ENCODE measurements at regions not wholly inside any gene's neighbourhood (a gene's known extent, or its start where the extent isn't known, plus 50 kb on each side); places are given as distances from the start of the nearest gene placed in this dataset.

DNA sequence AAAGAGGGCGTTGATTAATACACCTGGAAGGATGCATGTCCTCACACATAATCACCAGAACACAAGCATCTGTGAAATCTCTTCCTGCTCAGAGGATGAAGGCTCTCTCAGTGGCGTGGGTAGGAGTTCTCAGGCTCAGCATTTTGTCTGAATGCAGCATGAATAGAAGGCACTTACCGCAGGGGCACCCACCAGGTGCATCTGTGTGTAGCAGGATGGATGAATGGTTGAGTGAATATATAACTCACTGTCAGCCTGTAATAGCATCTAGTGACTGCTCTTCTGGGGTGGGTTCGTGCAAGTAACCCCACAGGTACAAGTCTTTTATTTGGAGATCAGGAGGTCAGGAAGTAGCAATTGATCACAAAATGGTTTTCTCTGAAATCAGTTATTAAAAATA is 143.0 kb downstream of the SQOR start:
- no peaks in the 10 kb centered on the region for H3K9me3 ChIP-seq (ENCODE audit: control insufficient read depth in 2 of 2, insufficient read depth in 1 of 2, low read length in 1 of 2)
- H3K4me3 ChIP-seq (ENCODE audit: low read length in 2 of 2): no peak overlapping the region
- no peaks in the 10 kb centered on the region for H3K27me3 ChIP-seq (ENCODE audit: control insufficient read depth in 2 of 2, insufficient read depth in 1 of 2, low read length in 1 of 2)
- no peak overlapping the region for H3K27ac ChIP-seq (ENCODE audit: low read depth in 1 of 2, low read length in 1 of 2)
- H3K4me1 ChIP-seq (ENCODE audit: control insufficient read depth in 2 of 2, insufficient read depth in 2 of 2, low read length in 2 of 2): no peaks in the 10 kb centered on the region
- DNase-seq (ENCODE audit: low read depth in 6 of 9, low spot score in 9 of 9): no peak
- no peaks in the 10 kb centered on the region for H3K36me3 ChIP-seq (ENCODE audit: control insufficient read depth in 2 of 2, insufficient read depth in 2 of 2, low read length in 1 of 2)
- WGBS: 86% methylated on average over 4 of the region's 4 CpGs

DNA sequence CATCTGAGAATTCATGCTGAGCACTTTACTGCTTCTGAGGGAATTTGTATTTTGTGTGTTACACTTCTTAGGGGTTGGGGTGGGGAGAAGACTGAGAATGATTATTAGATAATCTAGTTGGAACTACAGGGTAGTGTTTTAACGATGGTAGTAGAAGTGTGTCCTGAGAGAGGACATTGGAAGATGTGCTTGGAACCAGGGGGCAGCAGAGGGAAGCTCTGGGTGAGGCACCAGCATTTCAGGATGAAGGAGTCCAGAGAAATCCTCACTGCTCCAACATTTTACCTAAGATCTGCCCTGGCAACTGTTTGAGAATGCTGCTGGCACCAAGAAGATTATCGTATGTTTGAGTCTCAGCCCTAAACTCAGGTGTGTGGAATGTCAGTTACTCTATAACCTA is 145.5 kb downstream of the SQOR start:
- H3K36me3 ChIP-seq (ENCODE audit: control insufficient read depth in 2 of 2, insufficient read depth in 2 of 2, low read length in 1 of 2): no peaks in the 10 kb centered on the region
- H3K27me3 ChIP-seq (ENCODE audit: control insufficient read depth in 2 of 2, insufficient read depth in 1 of 2, low read length in 1 of 2): no peaks in the 10 kb centered on the region
- WGBS: 85% methylated on average over 2 of the region's 2 CpGs
- H3K9me3 ChIP-seq (ENCODE audit: control insufficient read depth in 2 of 2, insufficient read depth in 1 of 2, low read length in 1 of 2): no peaks in the 10 kb centered on the region
- DNase-seq (ENCODE audit: low read depth in 6 of 9, low spot score in 9 of 9): no peak
- no peak overlapping the region for H3K27ac ChIP-seq (ENCODE audit: low read depth in 1 of 2, low read length in 1 of 2)
- H3K4me3 ChIP-seq (ENCODE audit: low read length in 2 of 2): no peak overlapping the region
- H3K4me1 ChIP-seq (ENCODE audit: control insufficient read depth in 2 of 2, insufficient read depth in 2 of 2, low read length in 2 of 2): no peaks in the 10 kb centered on the region

GRCh38 chr15:45784656-45785055 is 149.8 kb downstream of the SQOR start:
- H3K4me3 ChIP-seq (ENCODE audit: low read length in 2 of 2): no peak overlapping the region
- DNase-seq (ENCODE audit: low read depth in 6 of 9, low spot score in 9 of 9): no peak
- H3K27ac ChIP-seq (ENCODE audit: low read depth in 1 of 2, low read length in 1 of 2): no peak overlapping the region
- WGBS: 92% methylated on average over 2 of the region's 2 CpGs
- no peaks in the 10 kb centered on the region for H3K27me3 ChIP-seq (ENCODE audit: control insufficient read depth in 2 of 2, insufficient read depth in 1 of 2, low read length in 1 of 2)
- no peaks in the 10 kb centered on the region for H3K9me3 ChIP-seq (ENCODE audit: control insufficient read depth in 2 of 2, insufficient read depth in 1 of 2, low read length in 1 of 2)
- no peaks in the 10 kb centered on the region for H3K36me3 ChIP-seq (ENCODE audit: control insufficient read depth in 2 of 2, insufficient read depth in 2 of 2, low read length in 1 of 2)
- H3K4me1 ChIP-seq (ENCODE audit: control insufficient read depth in 2 of 2, insufficient read depth in 2 of 2, low read length in 2 of 2): no peaks in the 10 kb centered on the region

- WGBS: 98% methylated on average over 2 of the region's 2 CpGs
- Histone ChIP-seq H3K27me3 (ENCODE audit: control insufficient read depth in 2 of 2, insufficient read depth in 1 of 2, low read length in 1 of 2) (no peaks in the 10 kb centered on the region), H3K4me3 (ENCODE audit: low read length in 2 of 2) (no peak overlapping the region), H3K27ac (ENCODE audit: low read depth in 1 of 2, low read length in 1 of 2) (no peak overlapping the region), H3K4me1 (ENCODE audit: control insufficient read depth in 2 of 2, insufficient read depth in 2 of 2, low read length in 2 of 2) (no peaks in the 10 kb centered on the region), H3K36me3 (ENCODE audit: control insufficient read depth in 2 of 2, insufficient read depth in 2 of 2, low read length in 1 of 2) (no peaks in the 10 kb centered on the region), H3K9me3 (ENCODE audit: control insufficient read depth in 2 of 2, insufficient read depth in 1 of 2, low read length in 1 of 2) (no peaks in the 10 kb centered on the region)
- no peak for DNase-seq (ENCODE audit: low read depth in 6 of 9, low spot score in 9 of 9)
Observed at GRCh38 chr15:45785897-45786296, 151.1 kb downstream of the SQOR start.

DNA sequence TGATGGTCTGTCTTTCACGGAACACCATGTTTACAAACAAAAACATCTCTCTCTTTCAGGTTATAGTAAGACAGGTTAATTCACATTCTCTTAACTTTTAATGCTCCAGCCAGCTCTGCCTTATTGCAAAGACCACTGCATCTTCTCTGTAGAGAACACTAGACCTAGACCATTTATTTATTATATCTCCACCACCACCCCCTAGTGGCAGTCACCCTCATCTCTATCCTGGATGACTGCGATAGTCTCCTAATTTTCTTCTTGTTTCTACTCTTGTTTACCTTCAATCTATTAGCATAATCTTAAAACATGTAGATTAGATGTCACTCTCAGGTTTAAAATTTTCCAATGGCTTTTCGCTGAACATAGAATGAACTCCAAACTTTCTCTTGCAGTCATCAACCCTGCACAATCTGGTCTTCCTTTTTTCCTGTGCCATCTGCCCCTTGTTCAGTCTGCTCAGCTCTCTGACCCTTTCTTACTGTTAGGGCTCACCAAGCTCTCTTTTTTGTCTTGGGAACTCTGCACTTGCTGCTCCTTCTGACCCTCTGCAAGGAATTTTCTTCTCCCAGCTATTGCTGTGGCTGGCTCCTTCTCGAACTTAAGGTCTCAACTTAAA is 155.6 kb downstream of the SQOR start:
- Histone ChIP-seq H3K4me3 (ENCODE audit: low read length in 2 of 2) (no peak overlapping the region), H3K4me1 (ENCODE audit: control insufficient read depth in 2 of 2, insufficient read depth in 2 of 2, low read length in 2 of 2) (no peaks in the 10 kb centered on the region), H3K36me3 (ENCODE audit: control insufficient read depth in 2 of 2, insufficient read depth in 2 of 2, low read length in 1 of 2) (no peaks in the 10 kb centered on the region), H3K9me3 (ENCODE audit: control insufficient read depth in 2 of 2, insufficient read depth in 1 of 2, low read length in 1 of 2) (no peaks in the 10 kb centered on the region), H3K27ac (ENCODE audit: low read depth in 1 of 2, low read length in 1 of 2) (no peak overlapping the region), H3K27me3 (ENCODE audit: control insufficient read depth in 2 of 2, insufficient read depth in 1 of 2, low read length in 1 of 2) (no peaks in the 10 kb centered on the region)
- 47% methylated on average over 4 of the region's 4 CpGs for WGBS
- DNase-seq (ENCODE audit: low read depth in 6 of 9, low spot score in 9 of 9): no peak

- H3K27ac ChIP-seq (ENCODE audit: low read depth in 1 of 2, low read length in 1 of 2): no peak overlapping the region
- no peak overlapping the region for H3K4me3 ChIP-seq (ENCODE audit: low read length in 2 of 2)
- no peaks in the 10 kb centered on the region for H3K9me3 ChIP-seq (ENCODE audit: control insufficient read depth in 2 of 2, insufficient read depth in 1 of 2, low read length in 1 of 2)
- no peaks in the 10 kb centered on the region for H3K27me3 ChIP-seq (ENCODE audit: control insufficient read depth in 2 of 2, insufficient read depth in 1 of 2, low read length in 1 of 2)
- DNase-seq (ENCODE audit: low read depth in 6 of 9, low spot score in 9 of 9): no peak
- no peaks in the 10 kb centered on the region for H3K4me1 ChIP-seq (ENCODE audit: control insufficient read depth in 2 of 2, insufficient read depth in 2 of 2, low read length in 2 of 2)
- H3K36me3 ChIP-seq (ENCODE audit: control insufficient read depth in 2 of 2, insufficient read depth in 2 of 2, low read length in 1 of 2): no peaks in the 10 kb centered on the region
Observed at GRCh38 chr15:45794304-45794703, 159.5 kb downstream of the SQOR start.

DNA sequence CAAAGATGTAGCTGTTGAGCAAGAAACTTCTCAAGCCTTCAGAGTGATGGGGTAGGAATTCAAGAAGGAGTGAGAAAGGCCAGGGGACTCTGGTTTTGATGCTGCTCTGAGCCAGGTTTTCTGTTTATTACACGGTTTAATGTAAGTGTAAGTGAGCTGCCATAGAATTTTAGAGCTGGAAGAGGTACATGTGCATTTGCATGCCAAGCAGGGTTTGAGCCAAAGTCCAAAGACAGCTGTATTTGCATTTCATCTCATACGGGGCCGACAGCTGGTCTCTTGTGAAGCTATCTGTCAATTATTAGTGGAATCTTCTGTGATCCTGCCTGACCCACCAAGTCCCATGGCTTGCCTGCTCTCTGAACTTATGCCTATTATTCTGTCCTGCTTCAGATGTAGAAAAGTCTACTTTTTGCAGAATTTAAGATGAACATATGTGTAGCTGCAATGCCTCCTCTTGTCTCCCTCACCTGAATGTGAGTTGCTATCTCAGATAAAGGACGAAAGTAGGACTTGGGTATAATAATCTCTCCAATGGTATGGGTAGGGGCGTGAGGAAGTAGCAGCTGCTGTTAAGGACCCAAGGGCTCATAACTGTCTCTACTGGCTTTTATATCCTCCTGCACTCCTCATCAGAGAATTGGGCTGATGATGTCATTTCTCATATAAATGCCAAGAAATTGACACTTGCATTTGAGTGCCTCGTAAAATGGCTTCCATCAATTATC is 160.0 kb downstream of the SQOR start:
- no peaks in the 10 kb centered on the region for H3K9me3 ChIP-seq (ENCODE audit: control insufficient read depth in 2 of 2, insufficient read depth in 1 of 2, low read length in 1 of 2)
- H3K4me3 ChIP-seq (ENCODE audit: low read length in 2 of 2): no peak overlapping the region
- no peak for DNase-seq (ENCODE audit: low read depth in 6 of 9, low spot score in 9 of 9)
- no peak overlapping the region for H3K27ac ChIP-seq (ENCODE audit: low read depth in 1 of 2, low read length in 1 of 2)
- no peaks in the 10 kb centered on the region for H3K27me3 ChIP-seq (ENCODE audit: control insufficient read depth in 2 of 2, insufficient read depth in 1 of 2, low read length in 1 of 2)
- WGBS: 90% methylated on average over 6 of the region's 6 CpGs
- no peaks in the 10 kb centered on the region for H3K4me1 ChIP-seq (ENCODE audit: control insufficient read depth in 2 of 2, insufficient read depth in 2 of 2, low read length in 2 of 2)
- H3K36me3 ChIP-seq (ENCODE audit: control insufficient read depth in 2 of 2, insufficient read depth in 2 of 2, low read length in 1 of 2): no peaks in the 10 kb centered on the region

- no peaks in the 10 kb centered on the region for H3K4me1 ChIP-seq (ENCODE audit: control insufficient read depth in 2 of 2, insufficient read depth in 2 of 2, low read length in 2 of 2)
- DNase-seq (ENCODE audit: low read depth in 6 of 9, low spot score in 9 of 9): peak in 2 of 9 donors; percentile 1 to 7
- H3K27me3 ChIP-seq (ENCODE audit: control insufficient read depth in 2 of 2, insufficient read depth in 1 of 2, low read length in 1 of 2): no peaks in the 10 kb centered on the region
- H3K4me3 ChIP-seq (ENCODE audit: low read length in 2 of 2): no peak overlapping the region
- no peaks in the 10 kb centered on the region for H3K9me3 ChIP-seq (ENCODE audit: control insufficient read depth in 2 of 2, insufficient read depth in 1 of 2, low read length in 1 of 2)
- H3K36me3 ChIP-seq (ENCODE audit: control insufficient read depth in 2 of 2, insufficient read depth in 2 of 2, low read length in 1 of 2): no peaks in the 10 kb centered on the region
- H3K27ac ChIP-seq (ENCODE audit: low read depth in 1 of 2, low read length in 1 of 2): no peak overlapping the region
- 24% methylated on average over 3 of the region's 3 CpGs for WGBS
Observed at GRCh38 chr15:45795440-45796069, 160.7 kb downstream of the SQOR start.

DNA sequence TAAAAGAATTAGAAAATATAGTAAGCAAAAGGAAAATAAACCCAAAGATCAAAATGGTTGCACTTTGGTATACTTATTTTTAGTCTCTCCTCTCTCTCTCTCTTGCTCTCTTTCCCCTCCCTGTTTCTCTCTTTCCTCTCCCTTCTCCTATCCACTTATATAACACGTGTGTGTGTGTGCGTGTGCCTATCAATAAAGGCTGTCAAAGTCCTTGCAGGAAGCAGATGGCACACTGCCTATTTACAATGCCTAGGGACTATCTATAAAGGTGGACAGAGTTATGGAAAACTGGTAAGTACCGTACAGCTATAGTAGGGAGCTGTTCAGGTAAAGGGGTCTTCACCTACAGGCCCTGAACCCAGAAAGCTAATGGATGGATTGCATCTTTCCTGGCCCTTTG is 161.6 kb downstream of the SQOR start:
- no peaks in the 10 kb centered on the region for H3K9me3 ChIP-seq (ENCODE audit: control insufficient read depth in 2 of 2, insufficient read depth in 1 of 2, low read length in 1 of 2)
- no peaks in the 10 kb centered on the region for H3K4me1 ChIP-seq (ENCODE audit: control insufficient read depth in 2 of 2, insufficient read depth in 2 of 2, low read length in 2 of 2)
- DNase-seq (ENCODE audit: low read depth in 6 of 9, low spot score in 9 of 9): no peak
- H3K27me3 ChIP-seq (ENCODE audit: control insufficient read depth in 2 of 2, insufficient read depth in 1 of 2, low read length in 1 of 2): no peaks in the 10 kb centered on the region
- no peak overlapping the region for H3K27ac ChIP-seq (ENCODE audit: low read depth in 1 of 2, low read length in 1 of 2)
- H3K36me3 ChIP-seq (ENCODE audit: control insufficient read depth in 2 of 2, insufficient read depth in 2 of 2, low read length in 1 of 2): no peaks in the 10 kb centered on the region
- no peak overlapping the region for H3K4me3 ChIP-seq (ENCODE audit: low read length in 2 of 2)
- 61% methylated on average over 3 of the region's 3 CpGs for WGBS

Data from thymus (tissue), 11 donors.